Esophagus squamous epithelium (tissue), 5 donors: ENCODE measurements at regions not wholly inside any gene's neighbourhood (a gene's known extent, or its start where the extent isn't known, plus 50 kb on each side); places are given as distances from the start of the nearest gene placed in this dataset.

Source experiments
- DNase-seq: peaks from one replicate; lab custom pipeline; 2025; lab: John Stamatoyannopoulos, UW
- H3K27ac ChIP-seq, 4 donors: fragments of 200-600 bp; sonication (generic); one replicate each; pipeline ENCODE4 v1.5.1; 2016 to 2019; ENCODE audit warnings: mild to moderate bottlenecking in 1 of 4
- H3K27me3 ChIP-seq, 4 donors: fragments of 200-600 bp; sonication (generic); 1 replicate in 3 of 4; 2 replicates in 1 of 4; pipeline versions ENCODE4 v1.5.1 to v1.6.0; 2017 to 2021; ENCODE audit warnings: antibody characterized with exemption in 1 of 4
- H3K36me3 ChIP-seq, 3 donors: fragments of 200-600 bp; sonication (generic); one replicate each; pipeline ENCODE4 v1.5.1; 2016 to 2019
- H3K4me1 ChIP-seq, 3 donors: fragments of 200-600 bp; sonication (generic); one replicate each; pipeline ENCODE4 v1.5.1; 2017 to 2019
- H3K4me3 ChIP-seq, 4 donors: fragments of 200-600 bp; sonication (generic); 1 replicate in 3 of 4; 2 replicates in 1 of 4; pipeline ENCODE4 v1.5.1; 2016 to 2019; ENCODE audit warnings: mild to moderate bottlenecking in 2 of 4, moderate library complexity in 1 of 4
- H3K9me3 ChIP-seq, 3 donors: fragments of 200-600 bp; sonication (generic); one replicate each; pipeline ENCODE4 v1.5.1; 2016 to 2019
- POLR2A ChIP-seq, 4 donors: fragments of 450-650 bp; IDR thresholded peaks; one replicate each; pipeline ENCODE4 v1.6.1; 2017; ENCODE audit warnings: antibody characterized with exemption in 4 of 4, mild to moderate bottlenecking in 4 of 4, moderate library complexity in 3 of 4
- WGBS, 2 donors: methylation state at CpG; one replicate each; pipeline ENCODE4 v1.1.5; 2018; 5-methylcytosine and 5-hydroxymethylcytosine counted together
- intact Hi-C: fragments of 100-400 bp; cut with DNase I; formaldehyde crosslinking; loops from one replicate; pipeline ENCODE4 v1.15.0; 2022
- TF ChIP-seq, protein P1 (sequence below), 6 experiments: fragments of 450-650 bp in 4 of 6; fragments of 200-600 bp in 2 of 6; sonication (generic) in 2 of 6; IDR thresholded peaks; one replicate each; pipeline ENCODE4 v1.5.1; 2016 to 2019; ENCODE audit warnings: antibody characterized with exemption in 6 of 6, mild to moderate bottlenecking in 4 of 6, moderate library complexity in 4 of 6
- donor health status: DM: yes; HTN: yes; CAD: no.

GRCh38 chr1:239174880-239175279, 211.5 kb upstream of the CHRM3 start:
- TF ChIP-seq, protein P1, sequence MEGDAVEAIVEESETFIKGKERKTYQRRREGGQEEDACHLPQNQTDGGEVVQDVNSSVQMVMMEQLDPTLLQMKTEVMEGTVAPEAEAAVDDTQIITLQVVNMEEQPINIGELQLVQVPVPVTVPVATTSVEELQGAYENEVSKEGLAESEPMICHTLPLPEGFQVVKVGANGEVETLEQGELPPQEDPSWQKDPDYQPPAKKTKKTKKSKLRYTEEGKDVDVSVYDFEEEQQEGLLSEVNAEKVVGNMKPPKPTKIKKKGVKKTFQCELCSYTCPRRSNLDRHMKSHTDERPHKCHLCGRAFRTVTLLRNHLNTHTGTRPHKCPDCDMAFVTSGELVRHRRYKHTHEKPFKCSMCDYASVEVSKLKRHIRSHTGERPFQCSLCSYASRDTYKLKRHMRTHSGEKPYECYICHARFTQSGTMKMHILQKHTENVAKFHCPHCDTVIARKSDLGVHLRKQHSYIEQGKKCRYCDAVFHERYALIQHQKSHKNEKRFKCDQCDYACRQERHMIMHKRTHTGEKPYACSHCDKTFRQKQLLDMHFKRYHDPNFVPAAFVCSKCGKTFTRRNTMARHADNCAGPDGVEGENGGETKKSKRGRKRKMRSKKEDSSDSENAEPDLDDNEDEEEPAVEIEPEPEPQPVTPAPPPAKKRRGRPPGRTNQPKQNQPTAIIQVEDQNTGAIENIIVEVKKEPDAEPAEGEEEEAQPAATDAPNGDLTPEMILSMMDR (IDR thresholded peaks at IDR 0.05): no peak
- no peak for TF ChIP-seq POLR2A (IDR thresholded peaks at IDR 0.05)
- 79 to 86% methylated on average over 3 of the region's 3 CpGs for WGBS, 2 donors
- Histone ChIP-seq H3K36me3 (no peaks in the 10 kb centered on the region), H3K27ac (no peak overlapping the region), H3K4me3 (no peak overlapping the region), H3K27me3 (no peaks in the 10 kb centered on the region), H3K9me3 (no peaks in the 10 kb centered on the region), H3K4me1 (no peaks in the 10 kb centered on the region)
- no peak for DNase-seq
- intact Hi-C loops: no loop called here

GRCh38 chr1:239170828-239171227, 215.5 kb upstream of the CHRM3 start:
- Histone ChIP-seq H3K9me3 (no peaks in the 10 kb centered on the region), H3K4me3 (no peak overlapping the region), H3K4me1 (no peaks in the 10 kb centered on the region), H3K27ac (no peak overlapping the region), H3K36me3 (no peaks in the 10 kb centered on the region), H3K27me3 (no peaks in the 10 kb centered on the region)
- no peak for DNase-seq
- intact Hi-C loops: no loop called here
- TF ChIP-seq, protein P1 (IDR thresholded peaks at IDR 0.05): no peak
- no peak for TF ChIP-seq POLR2A (IDR thresholded peaks at IDR 0.05)

- intact Hi-C loops: no loop called here
- no peak overlapping the region for H3K4me3 ChIP-seq
- DNase-seq: no peak
- H3K27me3 ChIP-seq: no peaks in the 10 kb centered on the region
- H3K9me3 ChIP-seq: no peaks in the 10 kb centered on the region
- TF ChIP-seq, protein P1 (IDR thresholded peaks at IDR 0.05): no peak
- no peak for TF ChIP-seq POLR2A (IDR thresholded peaks at IDR 0.05)
- no peaks in the 10 kb centered on the region for H3K36me3 ChIP-seq
- no peak overlapping the region for H3K27ac ChIP-seq
- H3K4me1 ChIP-seq: no peaks in the 10 kb centered on the region
- 25 to 36% methylated on average over 1 of the region's 1 CpG for WGBS, 2 donors
Measured at GRCh38 chr1:239169276-239169675, 217.1 kb upstream of the CHRM3 start.

DNA sequence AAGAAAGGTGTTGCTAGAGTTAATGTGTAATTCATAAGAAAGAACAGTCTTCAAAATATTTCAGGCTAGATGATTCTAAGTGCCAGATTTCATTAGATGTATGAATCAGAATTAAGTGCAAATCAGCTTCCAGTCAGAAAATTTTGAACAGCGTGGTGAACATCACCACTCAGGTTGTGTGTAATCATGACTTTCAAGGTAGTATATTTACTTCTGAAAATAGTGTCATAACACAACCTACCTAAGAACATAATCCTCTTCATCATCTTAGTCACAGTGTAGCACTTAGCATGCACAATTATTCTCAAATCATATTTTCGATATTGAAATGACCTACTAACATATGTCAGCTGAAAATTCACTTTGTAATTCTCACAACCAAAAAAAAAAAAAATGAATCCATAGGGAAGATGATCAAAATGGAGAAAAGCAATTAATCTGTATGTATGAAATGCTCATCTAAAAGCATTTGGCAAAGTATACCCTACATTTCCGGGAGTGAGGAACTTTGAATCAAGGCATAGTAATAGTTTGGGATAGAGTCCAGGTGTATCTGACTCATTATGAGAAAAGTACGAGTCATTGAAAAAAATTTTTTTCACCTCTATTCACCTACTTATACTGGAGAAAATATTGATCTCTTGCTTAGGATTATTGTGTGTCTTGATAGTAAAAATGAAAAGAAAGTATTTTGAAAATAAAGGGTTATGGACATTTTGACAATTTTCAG, 221.8 kb upstream of the CHRM3 start:
- no peaks in the 10 kb centered on the region for H3K27me3 ChIP-seq
- 41 to 45% methylated on average over 4 of the region's 4 CpGs for WGBS, 2 donors
- H3K9me3 ChIP-seq: no peaks in the 10 kb centered on the region
- intact Hi-C loops: no loop called here
- H3K4me1 ChIP-seq: no peaks in the 10 kb centered on the region
- TF ChIP-seq, protein P1 (IDR thresholded peaks at IDR 0.05): no peak
- no peak for TF ChIP-seq POLR2A (IDR thresholded peaks at IDR 0.05)
- no peak overlapping the region for H3K27ac ChIP-seq
- H3K4me3 ChIP-seq: no peak overlapping the region
- H3K36me3 ChIP-seq: no peaks in the 10 kb centered on the region
- DNase-seq: no peak

- DNase-seq: no peak
- Histone ChIP-seq H3K4me3 (no peak overlapping the region), H3K27ac (no peak overlapping the region), H3K4me1 (no peaks in the 10 kb centered on the region), H3K36me3 (no peaks in the 10 kb centered on the region), H3K27me3 (no peaks in the 10 kb centered on the region), H3K9me3 (no peaks in the 10 kb centered on the region)
- intact Hi-C loops: no loop called here
- TF ChIP-seq, protein P1 (IDR thresholded peaks at IDR 0.05): no peak
- no peak for TF ChIP-seq POLR2A (IDR thresholded peaks at IDR 0.05)
- 59 to 61% methylated on average over 3 of the region's 3 CpGs for WGBS, 2 donors
Measured at GRCh38 chr1:239155466-239156091, 230.8 kb upstream of the CHRM3 start.
